ENCODE measurements at regions not wholly inside any gene's neighbourhood (a gene's known extent, or its start where the extent isn't known, plus 50 kb on each side); places are given as distances from the start of the nearest gene placed in this dataset.
"Not testable (repeated sequence)": the region's sequence is repeated elsewhere in the genome, so short reads cannot be mapped to it uniquely, and the experiment has no call there.

- no peak for DNase-seq (ENCODE audit: unreplicated experiment)
- POLR2A ChIA-PET, result no interaction called here
- H3K4me3 Mint-ChIP-seq (ENCODE audit: unreplicated experiment), result no peak overlapping the region
- no peaks in the 10 kb centered on the region for H3K27me3 Mint-ChIP-seq (ENCODE audit: insufficient read depth, unreplicated experiment)
- no TSS peak for BruUV-seq (replicated peaks)
- no peak overlapping the region for H3K27ac Mint-ChIP-seq (ENCODE audit: low read depth, unreplicated experiment)
- H3K4me1 Mint-ChIP-seq (ENCODE audit: insufficient read depth, unreplicated experiment), result no peaks in the 10 kb centered on the region
- CTCF ChIA-PET, result interaction anchor here (0.6 kb wide), 2 partner anchors 165 to 560 kb away, joined by 3 to 4 read pairs; no protein-coding TSS in a partner anchor
- intact Hi-C loops (cut with micrococcal nuclease), result no loop called here
- H3K9me3 Mint-ChIP-seq (ENCODE audit: unreplicated experiment), result peaks cover 21% of the 10 kb centered on the region
- no peak for TF ChIP-seq CTCF (IDR thresholded peaks at IDR 0.05; ENCODE audit: unreplicated experiment)
- H3K36me3 Mint-ChIP-seq (ENCODE audit: insufficient read depth, unreplicated experiment), result no peaks in the 10 kb centered on the region
Observed at GRCh38 chr15:29516929-29517328, 247.3 kb upstream of the NSMCE3 start.

GRCh38 chr15:29514926-29515325 lies 245.3 kb upstream of the NSMCE3 start:
- Mint-ChIP-seq H3K4me3 (ENCODE audit: unreplicated experiment) (no peak overlapping the region), H3K9me3 (ENCODE audit: unreplicated experiment) (peaks cover 19% of the 10 kb centered on the region), H3K36me3 (ENCODE audit: insufficient read depth, unreplicated experiment) (no peaks in the 10 kb centered on the region), H3K27me3 (ENCODE audit: insufficient read depth, unreplicated experiment) (no peaks in the 10 kb centered on the region), H3K4me1 (ENCODE audit: insufficient read depth, unreplicated experiment) (no peaks in the 10 kb centered on the region), H3K27ac (ENCODE audit: low read depth, unreplicated experiment) (no peak overlapping the region)
- no TSS peak for BruUV-seq (replicated peaks)
- ChIA-PET CTCF (no interaction called here), POLR2A (no interaction called here)
- intact Hi-C loops (cut with micrococcal nuclease), result no loop called here
- DNase-seq (ENCODE audit: unreplicated experiment), result no peak
- no peak for TF ChIP-seq CTCF (IDR thresholded peaks at IDR 0.05; ENCODE audit: unreplicated experiment)

GRCh38 chr15:29511663-29512062 lies 242.0 kb upstream of the NSMCE3 start:
- DNase-seq (ENCODE audit: unreplicated experiment), result no peak
- no TSS peak for BruUV-seq (replicated peaks)
- Mint-ChIP-seq H3K4me1 (ENCODE audit: insufficient read depth, unreplicated experiment) (no peaks in the 10 kb centered on the region), H3K36me3 (ENCODE audit: insufficient read depth, unreplicated experiment) (no peaks in the 10 kb centered on the region), H3K27me3 (ENCODE audit: insufficient read depth, unreplicated experiment) (peaks cover 26% of the 10 kb centered on the region), H3K4me3 (ENCODE audit: unreplicated experiment) (no peak overlapping the region), H3K27ac (ENCODE audit: low read depth, unreplicated experiment) (no peak overlapping the region), H3K9me3 (ENCODE audit: unreplicated experiment) (peaks cover 13% of the 10 kb centered on the region)
- intact Hi-C loops (cut with micrococcal nuclease), result no loop called here
- ChIA-PET CTCF (interaction anchor here (0.7 to 1.1 kb wide), 3 partner anchors 11 to 137 kb away, joined by 3 read pairs; no protein-coding TSS in a partner anchor), POLR2A (interaction anchor here (1.2 to 1.3 kb wide), 2 partner anchors 11 to 41 kb away, joined by 3 to 4 read pairs; no protein-coding TSS in a partner anchor)
- TF ChIP-seq CTCF (IDR thresholded peaks at IDR 0.05; ENCODE audit: unreplicated experiment), result no peak

GRCh38 chr15:29505535-29505934 lies 235.9 kb upstream of the NSMCE3 start:
- H3K4me3 Mint-ChIP-seq (ENCODE audit: unreplicated experiment); POLR2A ChIA-PET; H3K4me1 Mint-ChIP-seq (ENCODE audit: insufficient read depth, unreplicated experiment); DNase-seq (ENCODE audit: unreplicated experiment); intact Hi-C loops (cut with micrococcal nuclease); H3K27ac Mint-ChIP-seq (ENCODE audit: low read depth, unreplicated experiment); H3K36me3 Mint-ChIP-seq (ENCODE audit: insufficient read depth, unreplicated experiment); BruUV-seq (replicated peaks): not testable (repeated sequence)
- CTCF ChIA-PET, result interaction anchor here (0.7 kb wide), 1 partner anchor 89 kb away, joined by 3 read pairs; no protein-coding TSS in a partner anchor
- H3K9me3 Mint-ChIP-seq (ENCODE audit: unreplicated experiment), result peaks cover 20% of the 10 kb centered on the region
- peaks cover 77% of the 10 kb centered on the region for H3K27me3 Mint-ChIP-seq (ENCODE audit: insufficient read depth, unreplicated experiment)
